GM13976 (cell line): ENCODE measurements at regions not wholly inside any gene's neighbourhood (a gene's known extent, or its start where the extent isn't known, plus 50 kb on each side); places are given as distances from the start of the nearest gene placed in this dataset.

Source experiments
- DNase-seq: peaks from one replicate; pipeline ENCODE4 v3.0.0; 2012; ENCODE audit warnings: low spot score
- in situ Hi-C: fragments of 300-500 bp; cut with MboI; formaldehyde crosslinking; loops from one replicate; pipeline ENCODE4 v1.12.0; 2022; ENCODE audit warnings: low sequenced_read_pairs, mixed read lengths, inconsistent platforms; ENCODE audit not compliant: unreplicated experiment
- TF ChIP-seq, protein P1 (sequence below): IDR thresholded peaks from 2 replicates; pipeline ENCODE4 v1.5.1; 2012; ENCODE audit warnings: borderline replicate concordance, mild to moderate bottlenecking; ENCODE audit not compliant: insufficient read depth; ENCODE audit errors: extremely low read depth, missing control alignments, control extremely low read depth

DNA sequence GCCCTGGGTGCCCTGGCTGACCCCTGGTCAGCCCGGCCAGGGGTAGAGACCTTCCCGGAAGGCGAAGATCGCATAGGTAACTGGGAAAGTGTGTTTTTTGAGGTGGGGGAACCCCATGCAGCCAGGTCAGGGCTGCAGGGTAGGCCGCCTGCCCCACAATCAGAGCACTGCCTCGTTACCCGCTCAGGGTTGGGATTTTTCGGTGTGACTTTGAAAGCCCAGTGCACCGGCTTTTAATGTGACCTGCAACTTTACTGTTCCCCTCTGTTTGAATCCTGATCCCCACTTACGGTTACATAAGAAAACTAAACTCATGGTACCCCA, 239.2 kb upstream of the PLET1 start:
- no peak for DNase-seq
- TF ChIP-seq, protein P1, sequence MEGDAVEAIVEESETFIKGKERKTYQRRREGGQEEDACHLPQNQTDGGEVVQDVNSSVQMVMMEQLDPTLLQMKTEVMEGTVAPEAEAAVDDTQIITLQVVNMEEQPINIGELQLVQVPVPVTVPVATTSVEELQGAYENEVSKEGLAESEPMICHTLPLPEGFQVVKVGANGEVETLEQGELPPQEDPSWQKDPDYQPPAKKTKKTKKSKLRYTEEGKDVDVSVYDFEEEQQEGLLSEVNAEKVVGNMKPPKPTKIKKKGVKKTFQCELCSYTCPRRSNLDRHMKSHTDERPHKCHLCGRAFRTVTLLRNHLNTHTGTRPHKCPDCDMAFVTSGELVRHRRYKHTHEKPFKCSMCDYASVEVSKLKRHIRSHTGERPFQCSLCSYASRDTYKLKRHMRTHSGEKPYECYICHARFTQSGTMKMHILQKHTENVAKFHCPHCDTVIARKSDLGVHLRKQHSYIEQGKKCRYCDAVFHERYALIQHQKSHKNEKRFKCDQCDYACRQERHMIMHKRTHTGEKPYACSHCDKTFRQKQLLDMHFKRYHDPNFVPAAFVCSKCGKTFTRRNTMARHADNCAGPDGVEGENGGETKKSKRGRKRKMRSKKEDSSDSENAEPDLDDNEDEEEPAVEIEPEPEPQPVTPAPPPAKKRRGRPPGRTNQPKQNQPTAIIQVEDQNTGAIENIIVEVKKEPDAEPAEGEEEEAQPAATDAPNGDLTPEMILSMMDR: no peak
- in situ Hi-C loops: no loop called here

GRCh38 chr11:112503410-112503809, 242.8 kb upstream of the PLET1 start:
- TF ChIP-seq, protein P1: no peak
- in situ Hi-C loops: no loop called here
- DNase-seq: no peak

GRCh38 chr11:112504056-112504455, 243.4 kb upstream of the PLET1 start:
- TF ChIP-seq, protein P1: no peak
- in situ Hi-C loops: no loop called here
- no peak for DNase-seq

DNA sequence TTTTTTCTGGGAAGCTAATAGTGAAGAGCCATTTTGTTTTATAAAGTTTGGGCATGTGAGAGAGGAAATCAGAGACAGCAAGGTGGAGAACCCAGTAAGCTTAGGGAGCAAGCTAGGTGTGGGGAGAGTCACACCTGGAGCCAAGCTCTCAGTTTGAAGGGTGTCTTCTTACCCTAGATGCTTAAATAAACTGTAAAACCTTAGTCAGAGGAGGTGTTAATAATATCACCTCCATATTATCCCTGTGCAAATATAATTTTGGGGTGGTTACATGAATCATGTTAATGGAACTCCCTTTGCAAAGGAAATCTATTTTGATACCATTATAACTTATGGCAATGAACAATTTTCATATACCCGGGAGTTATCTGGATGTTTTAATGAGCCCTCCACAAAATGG, 246.2 kb upstream of the PLET1 start:
- DNase-seq: no peak
- TF ChIP-seq, protein P1: no peak
- in situ Hi-C loops: no loop called here

DNA sequence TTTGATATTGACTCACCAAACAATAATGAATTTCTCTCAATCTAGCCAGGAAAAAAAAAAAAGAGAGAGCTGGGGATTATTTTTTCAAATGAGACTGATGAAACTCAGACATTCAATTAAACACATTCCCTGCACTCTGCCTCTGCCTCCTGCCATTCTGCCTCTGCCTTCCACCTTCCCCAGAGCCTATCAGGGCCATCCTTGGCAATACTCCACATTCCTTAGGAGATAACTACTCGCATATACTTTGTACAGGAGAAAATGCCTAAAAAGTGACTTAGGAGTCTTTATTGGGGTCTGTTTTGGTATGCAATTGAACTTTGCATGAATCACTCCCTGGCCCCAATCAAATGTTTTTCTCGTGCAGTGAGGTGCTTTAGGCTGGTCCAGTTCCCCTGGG, 246.6 kb upstream of the PLET1 start:
- in situ Hi-C loops: no loop called here
- DNase-seq: no peak
- TF ChIP-seq, protein P1: no peak

DNA sequence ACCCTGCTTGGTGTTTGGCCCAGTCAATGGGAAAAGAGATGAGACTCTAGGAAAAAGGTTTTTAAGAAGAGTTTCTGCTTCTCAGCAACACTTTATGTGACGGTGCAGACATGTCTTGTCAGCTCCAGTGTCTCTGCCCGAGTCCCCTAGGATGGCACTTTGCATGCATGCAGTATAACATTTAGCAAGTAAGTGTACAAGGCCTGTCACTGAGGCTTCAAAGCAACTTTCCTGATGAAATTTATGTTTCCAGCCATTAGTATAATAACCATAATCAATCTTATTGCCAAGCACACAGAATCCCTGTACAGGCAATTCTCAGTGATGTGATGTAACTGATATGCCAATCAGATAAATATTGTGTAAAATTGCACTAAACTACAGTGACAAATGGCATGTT, 248.1 kb upstream of the PLET1 start:
- TF ChIP-seq, protein P1: no peak
- no peak for DNase-seq
- in situ Hi-C loops: no loop called here

DNA sequence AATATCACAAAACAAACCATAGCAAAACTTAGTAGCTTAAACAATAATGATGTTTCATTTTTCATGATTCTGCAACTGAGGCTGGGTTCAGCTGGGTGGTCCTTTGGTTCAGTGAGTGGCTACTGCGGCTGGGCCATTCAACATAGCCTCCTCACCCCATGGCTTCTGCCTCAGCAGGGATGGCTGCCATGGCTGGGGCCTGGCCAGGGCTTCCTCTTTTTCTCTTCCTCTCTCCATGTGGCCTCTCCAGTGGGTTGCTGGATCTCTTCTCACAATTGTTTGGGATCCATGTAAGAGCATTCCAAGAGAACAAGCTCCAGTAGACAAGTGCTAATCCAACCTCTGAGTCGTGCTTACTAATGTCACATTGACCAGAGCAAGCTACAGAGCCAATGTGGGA, 248.6 kb upstream of the PLET1 start:
- TF ChIP-seq, protein P1: no peak
- DNase-seq: no peak
- in situ Hi-C loops: no loop called here
